ENCODE measurements at regions not wholly inside any gene's neighbourhood (a gene's known extent, or its start where the extent isn't known, plus 50 kb on each side); places are given as distances from the start of the nearest gene placed in this dataset.
"Not testable (repeated sequence)": the region's sequence is repeated elsewhere in the genome, so short reads cannot be mapped to it uniquely, and the experiment has no call there.

- no peak overlapping the region for H3K4me3 ChIP-seq (replicated peaks in 1 of 2; ENCODE audit: low read depth in 2 of 2, low read length in 2 of 2)
- no peak for TF ChIP-seq CTCF (IDR thresholded peaks at IDR 0.05; ENCODE audit: low read depth, low read length)
- DNase-seq (ENCODE audit: low read depth in 2 of 2) = peak in 1 of 2 donors; percentile 6
Measured at GRCh38 chr12:105587237-105587636, 256.7 kb downstream of the C12orf75 start.

- no peak overlapping the region for H3K4me3 ChIP-seq (replicated peaks in 1 of 2; ENCODE audit: low read depth in 2 of 2, low read length in 2 of 2)
- DNase-seq (ENCODE audit: low read depth in 2 of 2) = no peak
- no peak for TF ChIP-seq CTCF (IDR thresholded peaks at IDR 0.05; ENCODE audit: low read depth, low read length)
Measured at GRCh38 chr12:105588106-105588505, 257.6 kb downstream of the C12orf75 start.

- TF ChIP-seq CTCF (IDR thresholded peaks at IDR 0.05; ENCODE audit: low read depth, low read length) = no peak
- DNase-seq (ENCODE audit: low read depth in 2 of 2) = peak in 1 of 2 donors; percentile 22
Measured at GRCh38 chr12:105590571-105590970, 260.1 kb downstream of the C12orf75 start.

GRCh38 chr12:105595440-105595839 lies 264.9 kb downstream of the C12orf75 start:
- H3K4me3 ChIP-seq (replicated peaks in 1 of 2; ENCODE audit: low read depth in 2 of 2, low read length in 2 of 2) = no peak overlapping the region
- no peak for TF ChIP-seq CTCF (IDR thresholded peaks at IDR 0.05; ENCODE audit: low read depth, low read length)
- DNase-seq (ENCODE audit: low read depth in 2 of 2) = no peak

More at GRCh38 chr12:105590571-105590970, 260.1 kb downstream of the C12orf75 start:
- no peak overlapping the region for H3K4me3 ChIP-seq (replicated peaks in 1 of 2; ENCODE audit: low read depth in 2 of 2, low read length in 2 of 2)

GRCh38 chr12:105596731-105597130 lies 266.2 kb downstream of the C12orf75 start:
- no peak for TF ChIP-seq CTCF (IDR thresholded peaks at IDR 0.05; ENCODE audit: low read depth, low read length)
- DNase-seq (ENCODE audit: low read depth in 2 of 2) = no peak

GRCh38 chr12:105598031-105598430 lies 267.5 kb downstream of the C12orf75 start:
- DNase-seq (ENCODE audit: low read depth in 2 of 2) = no peak
- no peak for TF ChIP-seq CTCF (IDR thresholded peaks at IDR 0.05; ENCODE audit: low read depth, low read length)

More at GRCh38 chr12:105596731-105597130, 266.2 kb downstream of the C12orf75 start:
- no peak overlapping the region for H3K4me3 ChIP-seq (replicated peaks in 1 of 2; ENCODE audit: low read depth in 2 of 2, low read length in 2 of 2)

GRCh38 chr12:105600911-105601545 lies 270.5 kb downstream of the C12orf75 start:
- no peak for DNase-seq (ENCODE audit: low read depth in 2 of 2)
- H3K4me3 ChIP-seq (replicated peaks in 1 of 2; ENCODE audit: low read depth in 2 of 2, low read length in 2 of 2) = no peak overlapping the region
- no peak for TF ChIP-seq CTCF (IDR thresholded peaks at IDR 0.05; ENCODE audit: low read depth, low read length)

More at GRCh38 chr12:105598031-105598430, 267.5 kb downstream of the C12orf75 start:
- no peak overlapping the region for H3K4me3 ChIP-seq (replicated peaks in 1 of 2; ENCODE audit: low read depth in 2 of 2, low read length in 2 of 2)

- not testable (repeated sequence) for DNase-seq (ENCODE audit: low read depth in 2 of 2); H3K4me3 ChIP-seq (replicated peaks in 1 of 2; ENCODE audit: low read depth in 2 of 2, low read length in 2 of 2)
Measured at GRCh38 chr12:105602312-105602711, 271.8 kb downstream of the C12orf75 start.

- H3K4me3 ChIP-seq (replicated peaks in 1 of 2; ENCODE audit: low read depth in 2 of 2, low read length in 2 of 2); DNase-seq (ENCODE audit: low read depth in 2 of 2): not testable (repeated sequence)
Measured at GRCh38 chr12:105604281-105604680, 273.8 kb downstream of the C12orf75 start.

- DNase-seq (ENCODE audit: low read depth in 2 of 2); H3K4me3 ChIP-seq (replicated peaks in 1 of 2; ENCODE audit: low read depth in 2 of 2, low read length in 2 of 2): not testable (repeated sequence)
Measured at GRCh38 chr12:105606613-105607012, 276.1 kb downstream of the C12orf75 start.
